ENCODE measurements at regions not wholly inside any gene's neighbourhood (a gene's known extent, or its start where the extent isn't known, plus 50 kb on each side); places are given as distances from the start of the nearest gene placed in this dataset.

DNA sequence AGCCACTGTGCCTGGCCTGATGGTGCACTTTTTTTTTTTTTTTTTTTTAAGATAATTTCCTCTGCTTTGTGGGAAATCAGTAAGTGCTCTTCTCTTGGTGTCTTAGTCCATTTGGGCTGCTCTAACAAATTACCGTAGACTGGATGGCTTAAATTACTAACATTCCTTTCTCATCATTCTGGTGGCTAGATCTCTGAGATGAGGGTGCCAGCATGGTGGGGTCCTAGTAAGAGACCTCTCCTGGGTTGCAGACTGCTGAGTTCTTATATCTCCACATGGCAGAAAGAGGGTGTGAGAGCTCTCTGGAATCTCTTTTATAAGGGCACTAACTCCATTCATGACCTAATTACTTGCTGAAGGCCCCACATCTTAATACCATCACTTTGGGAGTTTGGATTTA is 133.9 kb upstream of the ANKRD55 start:
- TF ChIP-seq, protein P1, sequence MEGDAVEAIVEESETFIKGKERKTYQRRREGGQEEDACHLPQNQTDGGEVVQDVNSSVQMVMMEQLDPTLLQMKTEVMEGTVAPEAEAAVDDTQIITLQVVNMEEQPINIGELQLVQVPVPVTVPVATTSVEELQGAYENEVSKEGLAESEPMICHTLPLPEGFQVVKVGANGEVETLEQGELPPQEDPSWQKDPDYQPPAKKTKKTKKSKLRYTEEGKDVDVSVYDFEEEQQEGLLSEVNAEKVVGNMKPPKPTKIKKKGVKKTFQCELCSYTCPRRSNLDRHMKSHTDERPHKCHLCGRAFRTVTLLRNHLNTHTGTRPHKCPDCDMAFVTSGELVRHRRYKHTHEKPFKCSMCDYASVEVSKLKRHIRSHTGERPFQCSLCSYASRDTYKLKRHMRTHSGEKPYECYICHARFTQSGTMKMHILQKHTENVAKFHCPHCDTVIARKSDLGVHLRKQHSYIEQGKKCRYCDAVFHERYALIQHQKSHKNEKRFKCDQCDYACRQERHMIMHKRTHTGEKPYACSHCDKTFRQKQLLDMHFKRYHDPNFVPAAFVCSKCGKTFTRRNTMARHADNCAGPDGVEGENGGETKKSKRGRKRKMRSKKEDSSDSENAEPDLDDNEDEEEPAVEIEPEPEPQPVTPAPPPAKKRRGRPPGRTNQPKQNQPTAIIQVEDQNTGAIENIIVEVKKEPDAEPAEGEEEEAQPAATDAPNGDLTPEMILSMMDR (IDR thresholded peaks at IDR 0.05; ENCODE audit: low read depth, low read length) = no peak
- no peak for TF ChIP-seq MAX (IDR thresholded peaks at IDR 0.05; ENCODE audit: low read depth, low read length)
